GM12892 (cell line): ENCODE measurements at regions not wholly inside any gene's neighbourhood (a gene's known extent, or its start where the extent isn't known, plus 50 kb on each side); places are given as distances from the start of the nearest gene placed in this dataset.

Experiments
- POLR2A ChIP-seq: IDR thresholded peaks from 2 replicates; pipeline ENCODE4 v1.6.1; 2011; ENCODE audit warnings: low read depth, low read length, control low read depth
- POLR2AphosphoS5 ChIP-seq: IDR thresholded peaks from 2 replicates; pipeline ENCODE4 v1.6.1; 2011; ENCODE audit warnings: low read depth, low read length, control low read depth

GRCh38 chr5:4540375-4541173 lies 599.6 kb upstream of the ADAMTS16 start:
- TF ChIP-seq POLR2A (no peak), POLR2AphosphoS5 (no peak)
